CD4-positive, alpha-beta T cell (primary cell): ENCODE measurements at regions not wholly inside any gene's neighbourhood (a gene's known extent, or its start where the extent isn't known, plus 50 kb on each side); places are given as distances from the start of the nearest gene placed in this dataset.

Experiments used
- ATAC-seq: fragments of 200-7000 bp; cut with Tn5 transposase; one replicate; pipeline ENCODE4 v1.10.0; 2022; ENCODE audit warnings: mild to moderate bottlenecking; ENCODE audit not compliant: poor library complexity
- CTCF ChIA-PET: fragments of 350-600 bp; sonication (Branson Sonifier 250); formaldehyde crosslinking; loops from one replicate; lab custom pipeline; 2021; ENCODE audit warnings: antibody characterized with exemption, inconsistent platforms; lab: Charles Lee
- POLR2A ChIA-PET: fragments of 350-600 bp; sonication (Branson Sonifier 250); formaldehyde crosslinking; loops from one replicate; lab custom pipeline; 2021; ENCODE audit warnings: antibody characterized with exemption, inconsistent platforms; lab: Charles Lee
- DNase-seq, 14 experiments: peaks; one replicate each; pipeline ENCODE4 v3.0.0-alpha.2; 2013 to 2020; ENCODE audit warnings: mixed read lengths in 2 of 14
- H3K27ac ChIP-seq, 2 donors: one replicate each; pipeline versions ENCODE4 v1.5.1 to v1.7.0; 2013; ENCODE audit warnings: low read length in 2 of 2, low read depth in 1 of 2, mild to moderate bottlenecking in 1 of 2
- H3K27me3 ChIP-seq, 2 experiments: 1 replicate in 1 of 2; 2 replicates in 1 of 2; pipeline versions ENCODE4 v1.6.1 to v1.7.0; 2013; ENCODE audit warnings: low read length in 2 of 2, control low read depth in 1 of 2, mild to moderate bottlenecking in 1 of 2, moderate library complexity in 1 of 2; ENCODE audit not compliant: insufficient read depth in 2 of 2, control insufficient read depth in 1 of 2
- H3K36me3 ChIP-seq: one replicate; pipeline ENCODE4 v1.6.1; 2013; ENCODE audit warnings: low read length, control low read depth; ENCODE audit not compliant: insufficient read depth
- H3K4me1 ChIP-seq: one replicate; pipeline ENCODE4 v1.6.1; 2013; ENCODE audit warnings: low read length, control low read depth; ENCODE audit not compliant: insufficient read depth
- H3K4me3 ChIP-seq: one replicate; pipeline ENCODE4 v1.5.1; 2013; ENCODE audit warnings: mild to moderate bottlenecking, low read length, moderate library complexity
- H3K9me3 ChIP-seq, 2 experiments: 1 replicate in 1 of 2; 2 replicates in 1 of 2; pipeline versions ENCODE4 v1.6.1 to v1.7.0; 2013; ENCODE audit warnings: low read length in 2 of 2, mild to moderate bottlenecking in 2 of 2, control low read depth in 1 of 2, moderate library complexity in 1 of 2; ENCODE audit not compliant: control insufficient read depth in 1 of 2, insufficient read depth in 1 of 2
- H3K27ac Mint-ChIP-seq: one replicate; pipeline ENCODE4 v1.8.0; 2020; ENCODE audit warnings: mixed read lengths
- H3K27me3 Mint-ChIP-seq: one replicate; pipeline ENCODE4 v1.8.0; 2021; ENCODE audit warnings: mixed read lengths
- H3K36me3 Mint-ChIP-seq: one replicate; pipeline ENCODE4 v1.8.0; 2021; ENCODE audit warnings: low read depth, mixed read lengths
- H3K4me1 Mint-ChIP-seq: one replicate; pipeline ENCODE4 v1.8.0; 2021; ENCODE audit warnings: low read depth, mixed read lengths
- H3K4me3 Mint-ChIP-seq: one replicate; pipeline ENCODE4 v1.8.0; 2020; ENCODE audit warnings: mild to moderate bottlenecking, mixed read lengths
- H3K9me3 Mint-ChIP-seq: one replicate; pipeline ENCODE4 v1.8.0; 2020; ENCODE audit warnings: mixed read lengths
- intact Hi-C, 2 experiments: fragments of 100-400 bp; cut with DNase I in 1 of 2; cut with micrococcal nuclease in 1 of 2; formaldehyde crosslinking; loops; one replicate each; pipeline versions ENCODE4 v1.15.1 to v1.9.0; 2023 to 2025; cut with DNase I, micrococcal nuclease
- TF ChIP-seq, protein P1 (sequence below): fragments of 200-600 bp; IDR thresholded peaks from one replicate; pipeline ENCODE4 v1.8.0; 2022; ENCODE audit warnings: antibody characterized with exemption, mild to moderate bottlenecking

DNA sequence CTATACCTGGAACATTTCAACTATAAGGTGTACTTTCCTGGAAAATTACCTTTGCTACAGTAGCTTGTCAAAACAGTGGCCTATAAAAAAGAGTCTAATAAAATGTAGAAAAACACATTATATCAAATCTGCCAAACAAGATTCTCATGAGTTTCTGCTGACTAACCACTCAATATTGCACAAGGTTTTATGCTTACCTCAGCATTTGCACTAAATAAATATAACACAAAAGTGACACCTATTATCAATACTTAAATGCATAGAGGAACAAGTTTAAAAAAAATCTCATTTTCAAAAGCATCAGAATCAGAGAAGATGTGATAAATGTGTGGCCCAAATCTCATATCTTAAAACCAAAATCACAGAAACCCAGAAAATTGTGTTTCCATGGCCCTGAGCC is 281.4 kb downstream of the RSL24D1 start:
- POLR2A ChIA-PET: no interaction called here
- no peak overlapping the region for H3K4me3 Mint-ChIP-seq

DNA sequence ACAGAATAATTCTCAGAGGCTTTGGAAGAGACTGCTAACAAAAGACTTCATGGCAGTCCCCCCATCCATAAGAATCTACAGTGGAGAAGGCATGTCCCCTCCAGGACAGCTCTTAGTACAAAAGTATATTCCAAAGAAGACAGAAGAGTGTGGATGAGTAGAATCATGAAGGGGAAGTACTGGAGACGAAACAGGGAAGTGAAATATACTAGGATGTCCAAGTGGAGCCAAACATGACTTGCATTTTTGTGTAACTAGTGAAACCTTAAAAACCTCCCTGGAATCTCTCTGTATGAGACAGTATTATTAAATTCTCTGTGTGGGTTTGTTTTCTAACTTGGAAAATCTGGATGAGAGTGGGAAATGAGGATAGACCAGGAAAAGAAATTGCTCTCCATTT is 312.4 kb downstream of the RSL24D1 start:
- Histone ChIP-seq H3K4me3 (no peak overlapping the region), H3K4me1 (no peaks in the 10 kb centered on the region), H3K9me3 (peaks cover 7 to 15% of the 10 kb centered on the region in 2 experiments), H3K36me3 (no peaks in the 10 kb centered on the region), H3K27ac (no peak overlapping the region), H3K27me3 (no peaks in the 10 kb centered on the region)
- Mint-ChIP-seq H3K4me1 (no peaks in the 10 kb centered on the region), H3K4me3 (no peak overlapping the region), H3K27me3 (no peaks in the 10 kb centered on the region), H3K9me3 (peaks cover 9% of the 10 kb centered on the region), H3K27ac (no peak overlapping the region), H3K36me3 (no peaks in the 10 kb centered on the region)
- POLR2A ChIA-PET: no interaction called here
- ATAC-seq (no peak), DNase-seq (peak in 1 of 14 experiments; percentile 2)
- intact Hi-C loops: no loop called here
- CTCF ChIA-PET: no interaction called here
- TF ChIP-seq, protein P1, sequence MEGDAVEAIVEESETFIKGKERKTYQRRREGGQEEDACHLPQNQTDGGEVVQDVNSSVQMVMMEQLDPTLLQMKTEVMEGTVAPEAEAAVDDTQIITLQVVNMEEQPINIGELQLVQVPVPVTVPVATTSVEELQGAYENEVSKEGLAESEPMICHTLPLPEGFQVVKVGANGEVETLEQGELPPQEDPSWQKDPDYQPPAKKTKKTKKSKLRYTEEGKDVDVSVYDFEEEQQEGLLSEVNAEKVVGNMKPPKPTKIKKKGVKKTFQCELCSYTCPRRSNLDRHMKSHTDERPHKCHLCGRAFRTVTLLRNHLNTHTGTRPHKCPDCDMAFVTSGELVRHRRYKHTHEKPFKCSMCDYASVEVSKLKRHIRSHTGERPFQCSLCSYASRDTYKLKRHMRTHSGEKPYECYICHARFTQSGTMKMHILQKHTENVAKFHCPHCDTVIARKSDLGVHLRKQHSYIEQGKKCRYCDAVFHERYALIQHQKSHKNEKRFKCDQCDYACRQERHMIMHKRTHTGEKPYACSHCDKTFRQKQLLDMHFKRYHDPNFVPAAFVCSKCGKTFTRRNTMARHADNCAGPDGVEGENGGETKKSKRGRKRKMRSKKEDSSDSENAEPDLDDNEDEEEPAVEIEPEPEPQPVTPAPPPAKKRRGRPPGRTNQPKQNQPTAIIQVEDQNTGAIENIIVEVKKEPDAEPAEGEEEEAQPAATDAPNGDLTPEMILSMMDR: no peak

More for the DNA sequence above, 281.4 kb downstream of the RSL24D1 start:
- Histone ChIP-seq H3K27ac (no peak overlapping the region), H3K4me3 (no peak overlapping the region), H3K36me3 (no peaks in the 10 kb centered on the region), H3K4me1 (no peaks in the 10 kb centered on the region), H3K9me3 (no peaks in the 10 kb centered on the region), H3K27me3 (no peaks in the 10 kb centered on the region)
- Mint-ChIP-seq H3K4me1 (no peaks in the 10 kb centered on the region), H3K9me3 (peaks cover 2% of the 10 kb centered on the region), H3K36me3 (no peaks in the 10 kb centered on the region), H3K27me3 (no peaks in the 10 kb centered on the region), H3K27ac (no peak overlapping the region)
- ATAC-seq (no peak), DNase-seq (no peak)
- CTCF ChIA-PET: no interaction called here
- intact Hi-C loops: no loop called here
- TF ChIP-seq, protein P1: no peak

DNA sequence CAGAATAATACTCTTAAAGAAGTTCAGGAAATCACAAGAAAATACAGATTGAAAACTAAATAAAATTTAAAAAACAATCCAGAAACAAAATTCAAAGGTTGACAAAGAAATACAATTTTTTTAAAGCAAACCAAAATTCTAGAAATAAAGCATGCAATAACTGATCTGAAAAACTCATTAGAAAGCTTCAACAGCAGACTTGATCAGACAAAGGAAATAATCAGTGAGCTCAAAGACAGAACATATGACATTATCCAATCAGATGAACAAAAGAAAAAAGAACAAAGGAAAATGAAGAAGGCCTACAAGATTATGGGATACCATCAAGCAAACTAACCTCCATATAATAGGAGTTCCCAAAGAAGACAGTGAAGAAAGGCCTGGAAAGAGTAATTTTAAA is 336.8 kb downstream of the RSL24D1 start:
- no peak for ATAC-seq

More for the DNA sequence above, 336.8 kb downstream of the RSL24D1 start:
- no peaks in the 10 kb centered on the region for H3K36me3 Mint-ChIP-seq
- intact Hi-C loops: no loop called here
- Histone ChIP-seq H3K27me3 (no peaks in the 10 kb centered on the region), H3K4me3 (no peak overlapping the region), H3K27ac (no peak overlapping the region), H3K36me3 (no peaks in the 10 kb centered on the region), H3K9me3 (peaks cover 0 to 11% of the 10 kb centered on the region in 2 experiments), H3K4me1 (no peaks in the 10 kb centered on the region)
- no peak for DNase-seq
- no peaks in the 10 kb centered on the region for H3K4me1 Mint-ChIP-seq
- H3K27ac Mint-ChIP-seq: no peak overlapping the region
- ChIA-PET POLR2A (interaction anchor here (0.6 kb wide), 1 partner anchor 38 kb away, joined by 4 read pairs; no protein-coding TSS in a partner anchor), CTCF (no interaction called here)
- H3K9me3 Mint-ChIP-seq: peaks cover 12% of the 10 kb centered on the region
- no peaks in the 10 kb centered on the region for H3K27me3 Mint-ChIP-seq
- no peak overlapping the region for H3K4me3 Mint-ChIP-seq
- TF ChIP-seq, protein P1: no peak
